B cell (primary cell): ENCODE measurements at regions not wholly inside any gene's neighbourhood (a gene's known extent, or its start where the extent isn't known, plus 50 kb on each side); places are given as distances from the start of the nearest gene placed in this dataset.

ENCODE experiments used
- ATAC-seq: fragments of 200-7000 bp; cut with Tn5 transposase; one replicate; pipeline ENCODE4 v1.10.0; 2021; ENCODE audit warnings: low read depth, mild to moderate bottlenecking, moderate number of reproducible peaks, moderate library complexity
- CTCF ChIA-PET: fragments of 350-600 bp; sonication (Branson Sonifier 250); formaldehyde crosslinking; loops from one replicate; lab custom pipeline; 2021; ENCODE audit warnings: antibody characterized with exemption, inconsistent platforms; lab: Charles Lee
- POLR2A ChIA-PET: fragments of 350-600 bp; sonication (Branson Sonifier 250); formaldehyde crosslinking; loops from one replicate; lab custom pipeline; 2021; ENCODE audit warnings: antibody characterized with exemption; lab: Charles Lee
- DNase-seq: peaks from one replicate; pipeline ENCODE4 v3.0.0; 2013
- H2AFZ ChIP-seq: 2 replicates; pipeline ENCODE4 v1.6.1; 2012; ENCODE audit warnings: mild to moderate bottlenecking, low read depth, low read length; ENCODE audit not compliant: insufficient read depth, poor library complexity, severe bottlenecking
- H3K27ac ChIP-seq, 2 donors: 1 replicate in 1 of 2; 2 replicates in 1 of 2; pipeline ENCODE4 v1.5.1; 2012 to 2013; ENCODE audit warnings: low read length in 2 of 2, mild to moderate bottlenecking in 2 of 2, moderate library complexity in 1 of 2
- H3K27me3 ChIP-seq, 4 experiments: fragments of 200-600 bp in 1 of 4; sonication (generic) in 1 of 4; replicated peaks in 1 of 4; 1 replicate in 2 of 4; 2 replicates in 2 of 4; pipeline versions ENCODE4 v1.6.1 to v1.7.0; 2013 to 2016; ENCODE audit warnings: low read length in 3 of 4, mild to moderate bottlenecking in 2 of 4, mixed read lengths in 1 of 4, moderate library complexity in 1 of 4; ENCODE audit not compliant: insufficient read depth in 4 of 4, control insufficient read depth in 3 of 4; ENCODE audit errors: control extremely low read depth in 1 of 4
- H3K36me3 ChIP-seq, 2 experiments: replicated peaks in 1 of 2; 1 replicate in 1 of 2; 2 replicates in 1 of 2; pipeline versions ENCODE4 v1.6.1 to v1.7.1; 2013; ENCODE audit warnings: low read length in 1 of 2; ENCODE audit not compliant: insufficient read depth in 2 of 2, control insufficient read depth in 1 of 2; ENCODE audit errors: control extremely low read depth in 1 of 2, extremely low read depth in 1 of 2
- H3K4me1 ChIP-seq, 2 donors: fragments of 200-600 bp in 1 of 2; sonication (generic) in 1 of 2; 1 replicate in 1 of 2; 2 replicates in 1 of 2; pipeline versions ENCODE4 v1.5.1 to v1.6.1; 2013 to 2017; ENCODE audit warnings: low read length in 2 of 2; ENCODE audit not compliant: control insufficient read depth in 2 of 2, insufficient read depth in 2 of 2
- H3K4me2 ChIP-seq: replicated peaks from 2 replicates; pipeline ENCODE3; 2012; ENCODE audit warnings: mild to moderate bottlenecking, low read depth, low read length; ENCODE audit not compliant: poor library complexity, severe bottlenecking
- H3K4me3 ChIP-seq, 5 experiments: fragments of 200-600 bp in 1 of 5; sonication (generic) in 1 of 5; 1 replicate in 3 of 5; 2 replicates in 2 of 5; pipeline versions ENCODE4 v1.5.1 to v1.7.0; 2011 to 2016; ENCODE audit warnings: low read length in 4 of 5, mild to moderate bottlenecking in 4 of 5, low read depth in 2 of 5, control low read depth in 1 of 5, moderate library complexity in 1 of 5; ENCODE audit not compliant: insufficient read depth in 1 of 5; ENCODE audit errors: control extremely low read depth in 1 of 5, extremely low read depth in 1 of 5
- H3K79me2 ChIP-seq: fragments of 200-600 bp; sonication (generic); one replicate; pipeline ENCODE4 v1.6.0; 2016; ENCODE audit warnings: low read length; ENCODE audit not compliant: control insufficient read depth, insufficient read depth
- H3K9ac ChIP-seq: fragments of 200-600 bp; sonication (generic); 2 replicates; pipeline ENCODE4 v1.6.1; 2017; ENCODE audit warnings: mild to moderate bottlenecking, low read length, moderate library complexity
- H3K9me3 ChIP-seq, 3 donors: one replicate each; pipeline versions ENCODE4 v1.6.1 to v1.7.1; 2013; ENCODE audit warnings: low read length in 2 of 3; ENCODE audit not compliant: control insufficient read depth in 2 of 3, insufficient read depth in 1 of 3; ENCODE audit errors: control extremely low read depth in 1 of 3
- H4K20me1 ChIP-seq: 2 replicates; pipeline ENCODE4 v1.6.0; 2012; ENCODE audit warnings: mild to moderate bottlenecking, low read length; ENCODE audit not compliant: insufficient read depth, control insufficient read depth, poor library complexity, severe bottlenecking
- H3K27ac Mint-ChIP-seq: one replicate; pipeline ENCODE4 v1.8.0; 2021; ENCODE audit warnings: mixed read lengths
- H3K27me3 Mint-ChIP-seq: one replicate; pipeline ENCODE4 v1.8.0; 2021; ENCODE audit warnings: mixed read lengths
- H3K4me1 Mint-ChIP-seq: one replicate; pipeline ENCODE4 v1.8.0; 2021; ENCODE audit warnings: mixed read lengths
- H3K4me3 Mint-ChIP-seq: one replicate; pipeline ENCODE4 v1.8.0; 2021; ENCODE audit warnings: mixed read lengths
- H3K9me3 Mint-ChIP-seq: one replicate; pipeline ENCODE4 v1.8.0; 2022; ENCODE audit warnings: mixed read lengths; ENCODE audit not compliant: insufficient read depth
- CTCF ChIP-seq: fragments of 200-600 bp; IDR thresholded peaks from one replicate; pipeline ENCODE4 v1.8.0; 2022; ENCODE audit warnings: antibody characterized with exemption, mild to moderate bottlenecking
- EZH2 ChIP-seq: IDR thresholded peaks from 2 replicates; pipeline ENCODE4 v1.6.1; 2012; ENCODE audit warnings: borderline replicate concordance, low read depth, mild to moderate bottlenecking, moderate library complexity, low read length; ENCODE audit not compliant: insufficient read depth, poor library complexity, severe bottlenecking
- WGBS: methylation state at CpG from one replicate; pipeline ENCODE4 v1.1.5; 2013; ENCODE audit warnings: missing lambda C conversion rate; ENCODE audit not compliant: insufficient coverage; 5-methylcytosine and 5-hydroxymethylcytosine counted together
- intact Hi-C: fragments of 100-400 bp; cut with micrococcal nuclease; formaldehyde crosslinking; loops from one replicate; pipeline ENCODE4 v1.10.0; 2022

GRCh38 chr16:6602405-6602804, 730.2 kb upstream of the RBFOX1 start:
- H4K20me1 ChIP-seq, result no peaks in the 10 kb centered on the region
- Mint-ChIP-seq H3K4me3 (no peak overlapping the region), H3K27ac (no peak overlapping the region), H3K9me3 (no peaks in the 10 kb centered on the region), H3K4me1 (no peaks in the 10 kb centered on the region), H3K27me3 (no peaks in the 10 kb centered on the region)
- H3K27me3 ChIP-seq, result no peaks in the 10 kb centered on the region
- no peak for ATAC-seq
- POLR2A ChIA-PET, result no interaction called here
- H3K9ac ChIP-seq, result no peak overlapping the region
- H3K4me3 ChIP-seq, result no peak overlapping the region
- H3K4me1 ChIP-seq, result no peaks in the 10 kb centered on the region
- no peak overlapping the region for H3K4me2 ChIP-seq
- intact Hi-C loops, result no loop called here
- TF ChIP-seq EZH2 (no peak), CTCF (no peak)
- no peak for DNase-seq
- H3K79me2 ChIP-seq, result no peaks in the 10 kb centered on the region
- H3K36me3 ChIP-seq, result no peaks in the 10 kb centered on the region
- CTCF ChIA-PET, result no interaction called here
- no peak overlapping the region for H2AFZ ChIP-seq
- WGBS, result 100% methylated on average over 1 of the region's 1 CpG
- no peak overlapping the region for H3K27ac ChIP-seq
- no peaks in the 10 kb centered on the region for H3K9me3 ChIP-seq

GRCh38 chr16:6600167-6600566, 732.5 kb upstream of the RBFOX1 start:
- Mint-ChIP-seq H3K4me1 (no peaks in the 10 kb centered on the region), H3K27ac (no peak overlapping the region), H3K9me3 (no peaks in the 10 kb centered on the region), H3K27me3 (no peaks in the 10 kb centered on the region), H3K4me3 (no peak overlapping the region)
- Histone ChIP-seq H3K79me2 (no peaks in the 10 kb centered on the region), H3K4me3 (no peak overlapping the region), H3K4me1 (no peaks in the 10 kb centered on the region), H4K20me1 (no peaks in the 10 kb centered on the region), H2AFZ (no peak overlapping the region), H3K36me3 (no peaks in the 10 kb centered on the region), H3K9ac (no peak overlapping the region), H3K9me3 (no peaks in the 10 kb centered on the region), H3K27ac (no peak overlapping the region), H3K4me2 (no peak overlapping the region), H3K27me3 (no peaks in the 10 kb centered on the region)
- TF ChIP-seq EZH2, result no peak
- no peak for TF ChIP-seq CTCF
- no peak for DNase-seq
- no peak for ATAC-seq
- intact Hi-C loops, result no loop called here
- 42% methylated on average over 2 of the region's 6 CpGs for WGBS
- ChIA-PET CTCF (interaction anchor here (1.2 kb wide), 1 partner anchor 43 kb away, joined by 3 read pairs; no protein-coding TSS in a partner anchor), POLR2A (no interaction called here)
